ENCODE measurements at regions not wholly inside any gene's neighbourhood (a gene's known extent, or its start where the extent isn't known, plus 50 kb on each side); places are given as distances from the start of the nearest gene placed in this dataset.
"Not testable (repeated sequence)": the region's sequence is repeated elsewhere in the genome, so short reads cannot be mapped to it uniquely, and the experiment has no call there.

DNA sequence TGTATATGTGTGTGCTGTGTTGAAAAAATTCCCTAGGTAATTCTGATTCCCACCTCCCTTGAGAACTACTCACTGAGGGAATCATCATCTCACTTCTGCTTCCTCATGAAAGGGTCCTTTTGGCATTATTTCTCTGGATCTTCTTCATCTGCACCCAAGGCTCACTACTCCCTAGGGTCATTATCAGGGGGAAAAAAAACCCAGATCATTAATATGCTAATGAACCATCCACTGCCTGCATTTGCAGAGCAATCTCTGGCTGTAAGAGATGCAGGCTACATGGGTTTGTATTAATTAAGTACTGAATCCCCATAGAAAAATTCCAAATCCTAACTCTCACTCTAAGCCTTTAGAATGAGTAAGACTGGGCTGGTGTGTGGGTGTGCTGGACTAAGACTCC lies 68.0 kb upstream of the IGFBP5 start:
- Mint-ChIP-seq H3K4me1 (no peaks in the 10 kb centered on the region), H3K27me3 (peaks cover 10% of the 10 kb centered on the region), H3K27ac (no peak overlapping the region)

DNA sequence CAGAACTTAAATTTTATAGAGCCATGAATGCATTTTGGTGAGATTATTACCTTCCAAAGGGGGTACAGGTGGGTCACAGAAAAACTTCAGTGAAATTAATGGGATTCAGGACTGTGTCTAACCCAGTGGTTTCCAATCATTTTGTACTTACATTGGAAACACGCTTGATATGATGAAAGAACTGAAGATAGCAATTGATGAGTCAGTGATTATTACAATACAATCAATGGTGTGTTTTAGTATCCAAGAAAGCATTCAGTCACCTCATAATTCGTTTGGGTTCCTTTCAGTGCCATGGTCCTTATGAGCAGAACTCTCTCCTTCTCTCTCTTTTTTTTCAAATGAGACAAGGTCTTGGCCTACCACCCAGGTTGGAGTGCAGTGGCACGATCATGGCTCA lies 66.5 kb upstream of the IGFBP5 start:
- no peaks in the 10 kb centered on the region for H3K9me3 Mint-ChIP-seq
- H3K4me1 Mint-ChIP-seq = no peaks in the 10 kb centered on the region
- no peak overlapping the region for H3K4me3 Mint-ChIP-seq
- no peaks in the 10 kb centered on the region for H3K36me3 Mint-ChIP-seq (ENCODE audit: low read depth)
- DNase-seq = no peak
- no peak overlapping the region for H3K27ac Mint-ChIP-seq
- H3K27me3 Mint-ChIP-seq = peaks cover 7% of the 10 kb centered on the region
- no peak for ATAC-seq

More for the DNA sequence above, 68.0 kb upstream of the IGFBP5 start:
- no peaks in the 10 kb centered on the region for H3K36me3 Mint-ChIP-seq (ENCODE audit: low read depth)
- no peak for DNase-seq
- no peak overlapping the region for H3K4me3 Mint-ChIP-seq
- no peak for ATAC-seq
- H3K9me3 Mint-ChIP-seq = no peaks in the 10 kb centered on the region

DNA sequence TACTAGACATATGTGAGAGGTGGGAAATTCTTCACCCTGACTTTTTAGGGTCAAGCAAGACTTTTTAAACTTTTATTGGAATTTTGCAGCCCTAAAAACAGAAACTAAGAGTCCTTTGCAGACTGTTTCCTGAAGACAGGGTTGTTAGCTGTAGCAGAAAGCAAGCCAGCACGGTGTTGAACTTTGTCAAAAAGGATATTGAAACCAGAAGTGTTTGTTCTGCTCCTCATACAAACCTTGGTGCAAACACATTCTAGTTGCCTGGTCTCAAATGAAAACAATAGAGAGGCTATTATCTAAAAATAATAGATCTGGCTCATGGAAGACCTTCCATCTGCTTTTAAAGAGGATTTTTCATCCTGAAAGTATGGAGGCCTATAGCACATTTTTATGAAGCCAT lies 65.8 kb upstream of the IGFBP5 start:
- Mint-ChIP-seq H3K4me1 (no peaks in the 10 kb centered on the region), H3K9me3 (no peaks in the 10 kb centered on the region), H3K27me3 (peaks cover 3% of the 10 kb centered on the region), H3K36me3 (ENCODE audit: low read depth) (no peaks in the 10 kb centered on the region), H3K4me3 (no peak overlapping the region), H3K27ac (no peak overlapping the region)
- DNase-seq (no peak), ATAC-seq (no peak)

DNA sequence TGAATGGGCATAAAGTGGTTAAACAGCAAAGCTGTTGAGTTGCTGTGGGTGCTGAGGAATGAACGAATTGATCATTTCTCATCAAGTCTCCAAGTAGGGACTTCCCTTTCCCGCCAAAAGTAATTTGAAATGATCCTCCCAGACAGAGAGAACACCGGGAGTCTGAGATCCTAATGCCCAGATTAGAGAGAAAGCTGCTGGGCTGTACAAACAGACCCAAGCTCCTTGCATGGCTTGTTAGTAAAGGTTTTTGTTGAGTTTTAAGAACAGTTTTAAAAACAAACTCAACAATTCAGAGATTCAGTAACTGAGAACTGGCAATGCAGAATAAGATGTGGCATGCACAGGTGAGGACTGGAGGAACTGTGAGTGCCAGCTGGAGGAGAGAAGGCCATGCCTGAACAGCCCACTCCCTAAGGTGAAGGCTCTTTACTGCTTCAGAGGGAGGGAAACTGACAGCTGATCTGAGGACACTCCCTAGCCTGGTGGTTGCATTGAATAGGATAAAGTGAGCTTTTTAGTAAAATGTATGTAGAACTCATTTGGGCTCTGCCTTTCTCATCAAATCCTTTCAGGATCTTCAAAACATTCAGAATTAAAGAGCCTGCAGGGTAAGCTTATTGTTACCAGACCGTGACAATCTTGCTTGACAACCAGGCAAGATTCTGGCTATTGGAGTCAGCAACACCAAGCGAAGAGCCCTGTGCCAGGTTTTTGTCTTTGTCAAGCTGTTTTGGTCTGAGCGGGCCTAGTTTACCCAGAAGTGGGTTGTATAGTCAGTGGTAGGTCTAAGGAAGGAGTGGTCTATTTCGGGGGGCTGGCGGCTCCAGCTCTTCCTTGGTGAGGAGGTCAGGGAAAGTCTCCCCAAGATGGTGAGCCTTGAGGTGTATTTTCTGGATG lies 63.2 kb upstream of the IGFBP5 start:
- no peak for DNase-seq
- Mint-ChIP-seq H3K36me3 (ENCODE audit: low read depth) (no peaks in the 10 kb centered on the region), H3K4me3 (no peak overlapping the region), H3K27ac (no peak overlapping the region), H3K27me3 (peaks cover 4% of the 10 kb centered on the region), H3K4me1 (no peaks in the 10 kb centered on the region), H3K9me3 (no peaks in the 10 kb centered on the region)
- no peak for ATAC-seq

DNA sequence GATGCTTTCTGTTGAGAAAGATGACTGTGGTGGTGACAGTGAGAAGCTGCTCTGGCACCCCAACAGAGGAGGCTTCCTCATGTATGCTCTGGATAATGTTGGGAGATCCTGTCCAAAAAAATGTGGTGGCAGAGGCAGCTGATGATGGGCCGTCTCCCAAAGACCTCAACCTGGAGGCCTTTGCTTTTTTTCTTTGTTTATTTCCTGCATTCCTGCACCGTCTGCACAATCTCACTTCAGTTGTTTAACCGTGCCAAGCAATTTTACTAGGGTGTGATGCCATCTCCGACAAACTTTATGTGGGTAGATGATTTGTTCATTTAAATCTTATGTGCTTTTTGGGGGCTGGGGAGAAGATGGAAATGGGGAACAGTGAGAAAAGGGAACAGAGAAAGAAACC lies 62.2 kb upstream of the IGFBP5 start:
- H3K27ac Mint-ChIP-seq = no peak overlapping the region
- peaks cover 4% of the 10 kb centered on the region for H3K27me3 Mint-ChIP-seq
- H3K9me3 Mint-ChIP-seq = no peaks in the 10 kb centered on the region
- ATAC-seq (no peak), DNase-seq (no peak)
- H3K4me1 Mint-ChIP-seq = no peaks in the 10 kb centered on the region
- H3K36me3 Mint-ChIP-seq (ENCODE audit: low read depth) = no peaks in the 10 kb centered on the region
- H3K4me3 Mint-ChIP-seq = no peak overlapping the region

DNA sequence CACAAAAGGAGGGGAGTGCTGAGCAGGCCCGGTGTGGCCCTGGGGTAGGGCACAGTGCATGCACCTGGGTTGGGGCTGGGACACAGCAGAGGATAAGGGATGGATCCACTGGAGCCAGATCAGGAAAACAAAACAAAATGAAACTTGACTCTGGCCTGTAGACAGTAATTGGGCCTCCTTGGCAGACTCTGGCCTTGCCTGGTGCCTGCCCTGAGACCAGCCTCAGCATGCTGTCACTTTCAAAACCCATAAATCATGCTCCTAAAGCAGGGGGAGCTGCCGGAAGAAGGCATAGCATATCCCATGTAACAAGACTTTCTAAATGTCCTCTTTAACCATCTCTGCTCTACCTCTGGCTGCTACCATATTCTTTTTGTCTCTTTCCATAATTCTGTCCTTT lies 61.1 kb upstream of the IGFBP5 start:
- no peaks in the 10 kb centered on the region for H3K36me3 Mint-ChIP-seq (ENCODE audit: low read depth)
- no peaks in the 10 kb centered on the region for H3K9me3 Mint-ChIP-seq
- H3K27me3 Mint-ChIP-seq = peaks cover 4% of the 10 kb centered on the region
- no peak overlapping the region for H3K27ac Mint-ChIP-seq
- ATAC-seq (no peak), DNase-seq (no peak)
- H3K4me1 Mint-ChIP-seq = no peaks in the 10 kb centered on the region
- no peak overlapping the region for H3K4me3 Mint-ChIP-seq

DNA sequence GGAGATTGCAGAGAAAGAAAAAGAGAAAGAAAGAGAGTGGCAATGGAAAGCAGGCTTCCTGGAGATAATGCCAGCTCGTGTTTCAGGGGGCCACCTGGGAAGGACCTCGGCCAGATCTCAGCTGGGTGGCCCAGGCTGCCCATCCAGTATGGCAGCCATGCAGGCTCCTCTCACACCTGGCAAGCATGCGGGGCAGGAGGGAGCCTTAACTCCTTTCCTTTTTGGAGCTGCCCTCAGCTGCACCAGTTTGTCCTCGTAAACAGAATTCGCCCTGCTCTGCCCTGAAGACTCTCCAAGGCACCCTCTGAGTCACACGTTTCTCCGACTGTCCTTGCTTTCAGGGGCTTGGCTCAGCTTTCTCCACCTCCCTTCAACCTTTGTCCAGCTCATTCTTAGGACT lies 59.5 kb upstream of the IGFBP5 start:
- no peaks in the 10 kb centered on the region for H3K36me3 Mint-ChIP-seq (ENCODE audit: low read depth)

DNA sequence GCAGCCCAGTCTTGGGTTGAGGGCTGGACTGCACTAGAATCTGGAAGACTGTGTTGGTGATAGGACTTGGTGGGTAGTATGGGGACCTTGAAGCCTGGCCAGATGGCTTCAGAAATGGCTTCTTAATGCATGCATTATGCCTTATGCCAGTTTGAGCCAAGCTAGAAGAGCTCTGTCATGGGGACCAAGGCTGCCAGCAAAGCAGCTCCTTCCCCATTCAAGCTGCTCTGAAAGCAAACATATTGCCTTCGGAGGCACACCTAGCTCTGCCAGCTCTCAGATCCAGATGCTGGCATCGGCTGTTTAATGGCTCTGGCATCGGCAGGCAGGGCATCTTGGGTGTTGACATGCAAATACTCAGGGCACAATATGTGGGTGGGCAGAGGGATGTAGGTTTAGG lies 59.0 kb upstream of the IGFBP5 start:
- ATAC-seq (no peak), DNase-seq (no peak)
- peaks cover 6% of the 10 kb centered on the region for H3K27me3 Mint-ChIP-seq
- no peaks in the 10 kb centered on the region for H3K4me1 Mint-ChIP-seq
- H3K36me3 Mint-ChIP-seq (ENCODE audit: low read depth) = no peaks in the 10 kb centered on the region
- no peak overlapping the region for H3K27ac Mint-ChIP-seq
- H3K4me3 Mint-ChIP-seq = no peak overlapping the region
- no peaks in the 10 kb centered on the region for H3K9me3 Mint-ChIP-seq

More for the DNA sequence above, 59.5 kb upstream of the IGFBP5 start:
- DNase-seq = no peak
- ATAC-seq = no peak
- Mint-ChIP-seq H3K9me3 (no peaks in the 10 kb centered on the region), H3K27ac (no peak overlapping the region), H3K27me3 (peaks cover 6% of the 10 kb centered on the region), H3K4me1 (no peaks in the 10 kb centered on the region), H3K4me3 (no peak overlapping the region)

DNA sequence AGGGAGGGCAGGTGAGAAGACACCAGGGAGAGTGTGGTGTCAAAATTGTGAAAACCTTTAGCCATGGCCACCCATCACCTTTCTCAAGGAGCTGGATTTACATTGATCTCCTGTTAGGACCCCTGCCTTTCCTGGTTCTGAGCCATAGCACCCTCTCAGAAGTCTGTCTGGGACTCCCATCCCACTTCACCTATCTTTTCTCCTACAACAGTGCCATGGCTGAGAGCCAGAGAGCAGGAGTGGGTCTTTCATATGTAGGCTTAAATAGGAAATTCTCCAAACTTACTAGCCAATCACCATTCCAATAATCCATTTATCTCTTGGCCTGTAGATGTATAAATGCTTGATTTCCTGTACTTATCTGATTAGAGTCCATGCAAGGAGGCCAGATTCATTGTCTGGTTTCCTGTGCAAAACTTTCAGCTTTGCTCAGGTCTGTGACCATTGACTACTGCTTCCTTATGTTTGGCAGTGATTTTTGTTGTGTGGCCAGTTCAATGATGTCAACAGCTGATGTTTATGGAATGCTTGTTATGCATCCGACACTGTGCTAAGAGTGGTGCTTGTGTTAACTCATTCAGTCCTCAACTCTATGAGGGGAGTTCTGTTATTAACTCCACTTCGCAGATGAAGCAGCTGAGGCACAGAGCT lies 57.6 kb upstream of the IGFBP5 start:
- no peaks in the 10 kb centered on the region for H3K4me1 Mint-ChIP-seq
- no peak for ATAC-seq
- no peaks in the 10 kb centered on the region for H3K36me3 Mint-ChIP-seq (ENCODE audit: low read depth)

DNA sequence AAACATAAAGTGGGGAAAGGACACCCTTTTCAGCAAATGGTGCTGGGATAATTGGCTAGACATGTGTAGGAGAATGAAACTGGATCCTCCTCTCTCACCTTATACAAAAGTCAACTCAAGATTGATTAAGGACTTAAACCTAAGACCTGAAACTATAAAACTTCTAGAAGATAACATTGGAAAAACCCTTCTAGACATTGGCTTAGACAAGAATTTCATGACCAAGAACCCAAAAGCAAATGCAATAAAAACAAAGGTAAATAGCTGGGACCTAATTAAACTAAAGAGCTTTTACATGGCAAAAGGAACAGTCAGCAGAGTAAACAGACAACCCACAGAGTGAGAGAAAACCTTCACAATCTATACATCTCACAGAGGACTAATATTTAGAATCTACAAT lies 55.4 kb upstream of the IGFBP5 start:
- not testable (repeated sequence) for H3K36me3 Mint-ChIP-seq (ENCODE audit: low read depth); H3K27ac Mint-ChIP-seq; DNase-seq; ATAC-seq; H3K4me1 Mint-ChIP-seq; H3K4me3 Mint-ChIP-seq; H3K9me3 Mint-ChIP-seq
- peaks cover 14% of the 10 kb centered on the region for H3K27me3 Mint-ChIP-seq

More for the DNA sequence above, 57.6 kb upstream of the IGFBP5 start:
- DNase-seq = no peak
- Mint-ChIP-seq H3K9me3 (no peaks in the 10 kb centered on the region), H3K27me3 (peaks cover 13% of the 10 kb centered on the region), H3K4me3 (no peak overlapping the region), H3K27ac (no peak overlapping the region)

DNA sequence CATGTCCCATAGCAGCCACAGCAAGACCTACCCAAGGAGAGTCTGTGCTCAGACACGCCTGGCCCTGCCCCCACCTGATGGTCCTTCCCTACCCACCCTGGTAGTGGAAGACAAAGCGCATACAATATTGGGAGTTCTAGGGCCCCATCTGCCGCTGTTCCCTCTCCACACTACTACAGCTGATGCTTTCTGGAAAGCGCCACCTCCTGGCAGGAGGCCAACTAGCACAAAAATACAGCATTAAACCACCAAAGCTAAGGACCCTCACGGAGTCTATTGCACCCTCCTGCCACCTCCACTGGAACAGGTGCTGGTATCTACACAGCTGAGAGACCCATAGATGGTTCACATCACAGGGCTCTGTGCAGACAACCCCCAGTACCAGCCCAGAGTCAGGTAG lies 50.9 kb upstream of the IGFBP5 start:
- not testable (repeated sequence) for H3K36me3 Mint-ChIP-seq (ENCODE audit: low read depth); DNase-seq; H3K27ac Mint-ChIP-seq; H3K4me3 Mint-ChIP-seq; H3K4me1 Mint-ChIP-seq; H3K9me3 Mint-ChIP-seq; ATAC-seq
- peaks cover 13% of the 10 kb centered on the region for H3K27me3 Mint-ChIP-seq

DNA sequence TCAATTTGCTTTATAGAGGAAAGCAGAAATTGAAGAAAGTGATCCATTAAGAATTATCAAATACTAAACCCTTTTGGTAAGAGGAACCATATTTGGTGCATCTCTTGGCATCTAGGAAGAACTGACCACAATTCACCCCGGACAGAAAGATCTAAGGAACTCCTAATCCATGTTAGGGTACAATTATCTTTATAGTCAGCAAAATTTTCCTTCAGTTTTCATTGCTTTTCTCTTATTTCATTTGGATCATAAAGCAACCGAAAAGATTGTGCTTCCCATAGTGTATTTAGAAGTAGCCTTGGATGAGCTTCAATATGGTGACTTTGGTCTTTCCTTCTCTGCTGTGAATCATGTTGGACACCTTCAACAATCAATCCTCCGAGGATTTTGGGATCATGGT lies 50.1 kb upstream of the IGFBP5 start:
- DNase-seq (no peak), ATAC-seq (no peak)
- Mint-ChIP-seq H3K4me1 (no peaks in the 10 kb centered on the region), H3K36me3 (ENCODE audit: low read depth) (no peaks in the 10 kb centered on the region), H3K4me3 (no peak overlapping the region), H3K27ac (no peak overlapping the region), H3K9me3 (no peaks in the 10 kb centered on the region), H3K27me3 (peaks cover 10% of the 10 kb centered on the region)

All from activated naive CD8-positive, alpha-beta T cell treated with anti-CD3 and anti-CD28 coated beads, Interleukin-2, amount 50 U/mL, for 24 hours (primary cell).